Esophagus muscularis mucosa (tissue), 4 donors: ENCODE measurements at regions not wholly inside any gene's neighbourhood (a gene's known extent, or its start where the extent isn't known, plus 50 kb on each side); places are given as distances from the start of the nearest gene placed in this dataset.

Experiments
- DNase-seq: peaks from one replicate; pipeline ENCODE4 v3.0.0-alpha.2; 2017; ENCODE audit errors: extremely low spot score
- H3K27ac ChIP-seq, 4 donors: fragments of 200-600 bp; sonication (generic); replicated peaks in 1 of 4; 1 replicate in 3 of 4; 2 replicates in 1 of 4; pipeline ENCODE4 v1.5.1; 2016 to 2019; ENCODE audit warnings: mild to moderate bottlenecking in 1 of 4
- H3K27me3 ChIP-seq, 4 donors: fragments of 200-600 bp; sonication (generic); one replicate each; pipeline versions ENCODE4 v1.5.1 to v1.6.0; 2016 to 2019
- H3K36me3 ChIP-seq, 4 donors: fragments of 200-600 bp; sonication (generic); one replicate each; pipeline ENCODE4 v1.5.1; 2016 to 2019
- H3K4me1 ChIP-seq, 4 donors: fragments of 200-600 bp; sonication (generic); one replicate each; pipeline ENCODE4 v1.5.1; 2016 to 2019
- H3K4me3 ChIP-seq, 4 donors: fragments of 200-600 bp; sonication (generic); 1 replicate in 2 of 4; 2 replicates in 2 of 4; pipeline ENCODE4 v1.5.1; 2016 to 2019; ENCODE audit warnings: mild to moderate bottlenecking in 4 of 4, moderate library complexity in 1 of 4
- H3K9me3 ChIP-seq, 4 donors: fragments of 200-600 bp; sonication (generic); 1 replicate in 3 of 4; 2 replicates in 1 of 4; pipeline ENCODE4 v1.5.1; 2016 to 2019
- EP300 ChIP-seq: sonication (generic); formaldehyde crosslinking; IDR thresholded peaks from one replicate; pipeline ENCODE4 v1.6.1; 2017; ENCODE audit warnings: antibody characterized with exemption
- POLR2A ChIP-seq: fragments of 450-650 bp; IDR thresholded peaks from one replicate; pipeline ENCODE4 v1.6.1; 2017; ENCODE audit warnings: antibody characterized with exemption, moderate library complexity, mild to moderate bottlenecking, low read depth
- POLR2AphosphoS5 ChIP-seq, 2 donors: sonication (generic); formaldehyde crosslinking; IDR thresholded peaks; one replicate each; pipeline ENCODE4 v1.6.1; 2017; ENCODE audit warnings: antibody characterized with exemption in 2 of 2
- WGBS: methylation state at CpG from one replicate; pipeline ENCODE4 v1.1.5; 2018; 5-methylcytosine and 5-hydroxymethylcytosine counted together
- intact Hi-C: fragments of 100-400 bp; cut with DNase I; formaldehyde crosslinking; loops from one replicate; pipeline ENCODE4 v1.15.1; 2023
- TF ChIP-seq, protein P1 (sequence below), 3 experiments: fragments of 200-600 bp in 2 of 3; fragments of 450-650 bp in 1 of 3; sonication (generic) in 2 of 3; IDR thresholded peaks; one replicate each; pipeline ENCODE4 v1.5.1; 2017 to 2019; ENCODE audit warnings: antibody characterized with exemption in 3 of 3, mild to moderate bottlenecking in 2 of 3, moderate library complexity in 1 of 3

DNA sequence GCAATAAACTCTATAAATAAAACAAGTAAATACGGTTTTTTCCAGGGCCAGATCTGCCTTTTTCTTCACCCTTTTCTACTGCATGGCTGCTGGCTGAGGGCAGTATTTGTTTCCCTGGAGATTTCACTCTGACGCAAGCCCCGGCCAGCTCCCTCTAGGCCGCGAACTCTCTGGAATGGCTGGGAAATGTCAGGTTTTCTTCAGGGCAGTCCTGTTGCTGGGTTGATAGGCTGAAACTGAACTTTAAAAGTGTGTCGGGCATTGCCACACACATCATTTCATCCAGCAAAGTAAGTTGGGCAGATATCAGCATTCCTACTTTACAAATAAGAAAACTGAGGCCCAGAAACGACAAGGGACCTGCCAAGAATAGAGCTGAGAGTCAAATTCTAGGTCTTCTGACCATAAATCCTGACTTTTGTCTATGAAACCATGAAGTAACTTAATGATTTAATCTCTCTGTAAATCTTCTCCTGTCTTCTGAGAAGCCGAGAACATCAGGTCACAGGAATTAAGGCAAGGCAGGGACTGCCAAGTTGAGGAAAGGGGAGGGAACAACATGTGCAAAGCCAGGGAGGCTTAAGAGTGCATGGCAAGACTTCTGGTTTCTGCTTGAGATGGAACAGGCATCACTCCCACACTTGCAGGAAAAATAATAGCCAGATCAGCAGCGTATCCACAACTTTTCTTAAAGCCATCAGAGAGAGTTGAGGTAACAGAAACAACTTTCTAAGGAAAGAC is 205.0 kb upstream of the CCDC196 start:
- H3K36me3 ChIP-seq: no peaks in the 10 kb centered on the region
- H3K4me1 ChIP-seq: no peaks in the 10 kb centered on the region
- WGBS: 45% methylated on average over 9 of the region's 9 CpGs
- H3K27ac ChIP-seq: peak overlapping the region; percentile 9 to 52 (median 28)
- H3K4me3 ChIP-seq: no peak overlapping the region
- H3K9me3 ChIP-seq: no peaks in the 10 kb centered on the region
- peak; percentile 72 for DNase-seq
- no peaks in the 10 kb centered on the region for H3K27me3 ChIP-seq
- intact Hi-C loops: no loop called here
- TF ChIP-seq EP300: no peak
- peak in 1 of 2 donors; percentile 12 for TF ChIP-seq POLR2AphosphoS5 (IDR thresholded peaks at IDR 0.05)

DNA sequence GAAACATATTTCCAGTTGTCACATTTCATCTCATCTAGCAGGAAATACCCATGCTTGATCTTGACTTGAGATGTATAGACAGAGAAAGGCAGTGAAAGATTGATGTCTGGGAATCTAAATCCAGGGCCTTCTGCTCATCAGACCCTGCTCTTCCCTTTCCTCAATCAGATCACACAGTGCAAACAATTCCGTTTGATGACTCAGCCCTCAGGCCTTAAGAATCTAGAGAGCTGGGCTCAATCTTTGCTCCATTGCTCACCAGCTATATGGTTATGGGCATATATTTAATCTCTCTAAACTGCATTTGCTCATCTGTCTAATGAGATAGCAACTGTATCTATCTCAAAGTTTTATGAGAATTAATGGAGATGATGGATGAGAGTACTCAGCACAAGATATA is 201.8 kb upstream of the CCDC196 start:
- no peaks in the 10 kb centered on the region for H3K9me3 ChIP-seq
- 67% methylated on average over 1 of the region's 1 CpG for WGBS
- H3K36me3 ChIP-seq: no peaks in the 10 kb centered on the region
- no peaks in the 10 kb centered on the region for H3K27me3 ChIP-seq
- intact Hi-C loops: no loop called here
- H3K4me1 ChIP-seq: no peaks in the 10 kb centered on the region
- no peak for DNase-seq
- no peak overlapping the region for H3K4me3 ChIP-seq
- H3K27ac ChIP-seq: no peak overlapping the region
- no peak for TF ChIP-seq POLR2AphosphoS5 (IDR thresholded peaks at IDR 0.05)

DNA sequence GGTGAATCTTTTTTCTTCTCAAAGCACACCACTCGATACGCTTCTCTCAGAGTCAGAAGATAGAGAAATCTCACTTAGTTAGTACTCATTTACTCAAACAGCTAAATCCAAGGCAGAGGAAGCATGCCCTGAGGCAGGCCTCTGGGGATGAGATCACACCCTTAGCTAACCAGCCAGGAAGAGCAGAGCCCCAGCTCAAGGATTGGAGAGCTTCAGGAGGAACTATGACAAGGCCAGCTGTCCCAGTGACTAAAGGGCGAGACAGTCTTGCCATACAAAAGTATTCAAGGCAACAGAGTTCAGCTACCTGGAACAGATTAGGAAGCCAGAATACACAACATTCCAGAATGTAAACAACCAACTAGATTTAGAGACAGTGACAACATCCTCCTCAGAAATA is 197.7 kb upstream of the CCDC196 start:
- H3K36me3 ChIP-seq: no peaks in the 10 kb centered on the region
- H3K4me3 ChIP-seq: no peak overlapping the region
- no peak overlapping the region for H3K27ac ChIP-seq
- no peaks in the 10 kb centered on the region for H3K9me3 ChIP-seq
- DNase-seq: no peak
- no peaks in the 10 kb centered on the region for H3K27me3 ChIP-seq
- intact Hi-C loops: no loop called here
- TF ChIP-seq POLR2A (no peak), POLR2AphosphoS5 (IDR thresholded peaks at IDR 0.05) (no peak), EP300 (no peak)
- TF ChIP-seq, protein P1, sequence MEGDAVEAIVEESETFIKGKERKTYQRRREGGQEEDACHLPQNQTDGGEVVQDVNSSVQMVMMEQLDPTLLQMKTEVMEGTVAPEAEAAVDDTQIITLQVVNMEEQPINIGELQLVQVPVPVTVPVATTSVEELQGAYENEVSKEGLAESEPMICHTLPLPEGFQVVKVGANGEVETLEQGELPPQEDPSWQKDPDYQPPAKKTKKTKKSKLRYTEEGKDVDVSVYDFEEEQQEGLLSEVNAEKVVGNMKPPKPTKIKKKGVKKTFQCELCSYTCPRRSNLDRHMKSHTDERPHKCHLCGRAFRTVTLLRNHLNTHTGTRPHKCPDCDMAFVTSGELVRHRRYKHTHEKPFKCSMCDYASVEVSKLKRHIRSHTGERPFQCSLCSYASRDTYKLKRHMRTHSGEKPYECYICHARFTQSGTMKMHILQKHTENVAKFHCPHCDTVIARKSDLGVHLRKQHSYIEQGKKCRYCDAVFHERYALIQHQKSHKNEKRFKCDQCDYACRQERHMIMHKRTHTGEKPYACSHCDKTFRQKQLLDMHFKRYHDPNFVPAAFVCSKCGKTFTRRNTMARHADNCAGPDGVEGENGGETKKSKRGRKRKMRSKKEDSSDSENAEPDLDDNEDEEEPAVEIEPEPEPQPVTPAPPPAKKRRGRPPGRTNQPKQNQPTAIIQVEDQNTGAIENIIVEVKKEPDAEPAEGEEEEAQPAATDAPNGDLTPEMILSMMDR (IDR thresholded peaks at IDR 0.05): no peak
- no peaks in the 10 kb centered on the region for H3K4me1 ChIP-seq
- WGBS: 92% methylated on average over 3 of the region's 3 CpGs

DNA sequence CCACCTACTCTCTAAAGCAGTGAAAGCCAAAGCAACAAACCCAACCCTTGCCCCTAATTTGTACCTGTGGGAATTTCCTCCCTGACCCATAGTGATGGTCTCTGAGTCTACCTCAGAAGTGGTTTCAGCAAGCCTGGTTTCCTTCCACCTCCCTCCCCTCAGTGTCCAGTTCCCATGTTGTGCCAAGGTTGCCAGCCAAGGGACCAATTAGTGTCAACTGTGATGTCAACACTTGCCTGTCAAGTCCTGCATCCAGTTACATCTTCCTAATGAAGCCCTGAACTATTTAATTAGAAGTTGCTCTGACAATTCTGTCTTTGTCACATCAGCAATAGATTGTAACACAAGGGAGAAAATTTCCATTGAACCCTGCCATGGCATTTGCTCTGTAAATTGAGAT is 194.4 kb upstream of the CCDC196 start:
- intact Hi-C loops: no loop called here
- peak; percentile 70 for DNase-seq
- Histone ChIP-seq H3K27ac (no peak overlapping the region), H3K4me1 (no peaks in the 10 kb centered on the region), H3K36me3 (no peaks in the 10 kb centered on the region), H3K27me3 (no peaks in the 10 kb centered on the region), H3K4me3 (no peak overlapping the region), H3K9me3 (no peaks in the 10 kb centered on the region)
- TF ChIP-seq EP300 (no peak), POLR2AphosphoS5 (IDR thresholded peaks at IDR 0.05) (no peak), POLR2A (no peak)
- TF ChIP-seq, protein P1 (IDR thresholded peaks at IDR 0.05): no peak

DNA sequence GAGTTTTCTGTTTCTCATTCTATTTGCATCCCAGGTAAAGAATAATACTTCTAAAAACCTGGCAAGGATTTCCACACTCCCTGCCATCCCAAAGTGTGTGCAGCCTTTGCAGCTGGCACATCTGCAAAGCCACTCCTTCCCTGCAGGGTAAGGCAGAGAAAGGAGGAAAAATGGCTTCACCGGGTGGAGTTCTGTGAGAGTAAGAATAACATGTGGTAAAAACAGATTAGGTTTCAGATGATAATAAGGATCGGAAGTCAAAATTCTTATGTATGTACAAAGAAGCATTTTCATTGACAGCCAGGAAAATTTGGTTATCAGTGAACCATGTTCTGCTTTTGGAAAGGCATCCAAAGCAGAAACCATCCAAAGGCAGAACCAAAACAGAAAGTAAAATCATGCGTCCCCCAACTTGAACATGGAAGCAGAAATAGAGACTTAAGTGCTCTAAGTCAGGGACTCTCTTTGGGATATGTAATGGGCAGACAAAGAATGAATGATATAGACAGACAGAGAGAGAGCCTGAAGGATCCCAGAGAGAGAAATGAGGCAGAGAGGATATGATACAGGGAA is 192.6 kb upstream of the CCDC196 start:
- no peak overlapping the region for H3K4me3 ChIP-seq
- H3K27me3 ChIP-seq: no peaks in the 10 kb centered on the region
- no peaks in the 10 kb centered on the region for H3K4me1 ChIP-seq
- TF ChIP-seq, protein P1 (IDR thresholded peaks at IDR 0.05): no peak
- TF ChIP-seq POLR2A (no peak), EP300 (no peak), POLR2AphosphoS5 (IDR thresholded peaks at IDR 0.05) (no peak)
- H3K27ac ChIP-seq: no peak overlapping the region
- intact Hi-C loops: no loop called here
- 52% methylated on average over 3 of the region's 3 CpGs for WGBS
- no peak for DNase-seq
- no peaks in the 10 kb centered on the region for H3K9me3 ChIP-seq
- H3K36me3 ChIP-seq: no peaks in the 10 kb centered on the region

DNA sequence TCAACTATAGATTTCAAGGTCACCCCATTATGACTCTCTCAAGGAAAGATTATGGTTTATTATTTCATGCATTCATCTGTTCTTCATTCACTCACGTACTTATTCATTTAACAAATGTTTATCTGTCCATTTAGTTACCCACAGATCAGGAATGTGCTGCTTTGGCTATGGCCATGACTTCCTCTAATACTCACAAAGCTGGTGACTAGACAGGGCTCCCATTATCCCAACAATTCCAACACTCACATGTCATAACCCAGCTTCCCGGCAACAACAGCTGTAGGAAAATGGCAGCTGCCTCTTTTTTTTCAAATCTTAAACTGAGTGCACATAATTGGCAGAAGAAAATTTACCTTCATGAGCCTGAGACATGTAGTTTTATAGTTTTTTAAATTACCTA is 190.8 kb upstream of the CCDC196 start:
- intact Hi-C loops: no loop called here
- Histone ChIP-seq H3K27ac (no peak overlapping the region), H3K4me3 (no peak overlapping the region), H3K27me3 (no peaks in the 10 kb centered on the region), H3K9me3 (peaks cover 0 to 5% (median 0%) of the 10 kb centered on the region in 4 donors), H3K4me1 (no peaks in the 10 kb centered on the region), H3K36me3 (no peaks in the 10 kb centered on the region)
- 71% methylated on average over 2 of the region's 2 CpGs for WGBS
- DNase-seq: no peak
- TF ChIP-seq EP300 (no peak), POLR2AphosphoS5 (IDR thresholded peaks at IDR 0.05) (no peak), POLR2A (no peak)
- TF ChIP-seq, protein P1 (IDR thresholded peaks at IDR 0.05): no peak
